ENCODE measurements at regions not wholly inside any gene's neighbourhood (a gene's known extent, or its start where the extent isn't known, plus 50 kb on each side); places are given as distances from the start of the nearest gene placed in this dataset.
"Not testable (repeated sequence)": the region's sequence is repeated elsewhere in the genome, so short reads cannot be mapped to it uniquely, and the experiment has no call there.

- TF ChIP-seq CTCF (IDR thresholded peaks at IDR 0.05); ZFX (IDR thresholded peaks at IDR 0.05; ENCODE audit: borderline replicate concordance): not testable (repeated sequence)
Observed at GRCh38 chr11:133628371-133628770, 96.1 kb upstream of the OPCML start.
